GM21786 (cell line): ENCODE measurements at regions not wholly inside any gene's neighbourhood (a gene's known extent, or its start where the extent isn't known, plus 50 kb on each side); places are given as distances from the start of the nearest gene placed in this dataset.

Experiments
- ATAC-seq: cut with Tn5 transposase; IDR thresholded peaks from one replicate; pipeline ENCODE4 v1.9.1; 2021; ENCODE audit not compliant: unreplicated experiment

DNA sequence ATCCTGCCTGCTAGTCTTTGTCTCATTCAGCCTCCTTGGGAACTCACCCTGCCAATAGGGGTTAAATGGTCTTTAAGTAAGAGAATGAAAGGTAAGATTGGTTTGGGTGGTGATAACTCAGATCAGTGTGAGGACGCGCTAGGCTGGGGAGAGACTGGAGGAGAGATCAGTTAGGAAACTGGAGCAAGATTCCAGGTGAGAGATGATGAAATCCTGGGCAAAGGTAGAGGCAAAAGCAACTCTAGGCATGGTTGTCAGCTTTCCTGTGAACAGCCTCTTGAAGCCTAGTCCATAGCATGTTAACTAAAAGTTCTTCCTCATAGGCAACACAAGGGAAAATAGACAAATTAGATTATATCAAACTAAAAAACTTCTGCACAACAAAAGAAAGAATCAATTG, 145.2 kb upstream of the ANKRD28 start:
- ATAC-seq, result no peak

DNA sequence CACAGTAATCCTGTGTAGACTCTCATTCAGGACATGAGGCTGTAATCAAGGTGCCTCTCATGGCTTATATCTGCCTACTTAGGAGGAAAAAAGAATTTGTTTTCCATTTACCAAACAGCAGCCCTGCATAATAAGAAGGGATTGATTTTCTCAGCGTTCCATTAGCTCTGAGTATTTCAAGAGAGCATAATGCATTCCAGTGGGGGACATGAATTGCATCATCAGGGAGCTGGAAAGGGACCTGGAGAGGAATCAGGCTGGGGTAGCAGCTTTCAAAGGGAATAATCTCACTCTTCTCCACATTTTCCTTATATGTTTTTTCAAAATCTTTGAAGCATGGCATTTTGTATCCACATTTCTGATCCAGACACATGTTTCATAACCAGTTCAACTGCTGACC, 150.6 kb upstream of the ANKRD28 start:
- ATAC-seq, result no peak

DNA sequence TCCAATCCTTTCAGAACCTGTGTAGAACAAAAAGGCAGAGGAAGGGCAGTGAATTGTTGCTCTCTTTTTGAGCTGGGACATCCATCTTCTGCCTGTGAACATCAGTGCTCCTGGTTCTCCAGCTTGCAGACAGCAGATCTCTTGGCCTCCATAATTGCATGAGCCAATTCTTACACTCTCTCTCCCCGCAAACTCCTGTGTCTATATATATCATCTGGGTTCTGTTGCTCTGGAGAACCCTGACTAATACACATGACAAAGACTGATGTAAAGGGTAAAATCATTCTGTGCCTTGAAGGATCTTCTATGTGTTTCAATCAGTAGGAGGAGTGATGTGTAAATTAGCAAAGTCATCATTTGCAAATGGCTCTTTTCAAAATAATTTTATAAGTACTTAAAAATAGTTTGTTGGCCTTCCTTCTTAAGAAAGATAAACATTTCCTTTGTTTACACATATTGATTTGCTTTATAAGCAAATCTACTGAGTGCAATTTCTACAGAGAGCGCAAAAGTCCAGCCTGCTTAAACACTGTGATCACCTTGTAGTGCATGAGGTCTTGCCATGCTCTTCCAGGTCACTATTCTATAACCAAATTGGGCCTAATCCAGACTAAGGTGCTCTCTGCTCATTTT, 154.9 kb upstream of the ANKRD28 start:
- ATAC-seq, result no peak

DNA sequence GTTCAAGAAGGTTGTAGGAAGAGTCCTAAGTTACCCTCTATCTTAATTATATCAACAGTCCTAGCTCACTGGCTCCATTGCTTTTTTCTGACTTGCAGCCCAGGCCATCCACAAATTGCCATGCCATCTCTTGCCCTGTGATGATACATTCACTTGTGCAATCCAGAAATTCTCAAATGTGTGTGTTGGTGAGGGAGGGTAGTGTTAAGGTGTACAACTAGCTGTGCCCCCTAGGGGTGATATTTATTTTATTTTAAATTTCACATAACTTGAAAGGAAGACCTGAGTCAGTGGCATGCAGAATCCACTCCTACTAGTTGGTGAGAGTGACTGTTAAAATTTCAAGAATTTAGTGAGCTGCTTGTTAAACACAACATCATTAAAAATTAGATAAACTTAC, 156.1 kb upstream of the ANKRD28 start:
- no peak for ATAC-seq

DNA sequence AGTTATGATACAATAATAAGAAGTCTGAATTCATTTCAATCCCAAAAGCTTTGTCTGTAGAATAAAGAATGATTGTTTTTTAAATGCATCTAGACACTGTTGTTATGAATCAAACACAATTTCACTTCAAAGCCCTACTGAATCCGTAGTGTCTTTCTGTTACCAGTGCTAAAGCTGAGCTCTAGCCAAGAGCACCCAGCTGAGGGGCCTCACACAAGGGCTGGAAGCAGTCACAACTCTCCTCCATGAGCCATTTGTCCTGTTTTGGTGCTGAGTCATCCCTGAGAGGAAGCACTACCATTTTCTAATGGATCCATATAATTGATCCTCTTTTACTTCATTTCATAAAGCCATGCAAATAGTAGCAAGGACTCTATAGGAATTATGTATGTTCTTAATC, 158.2 kb upstream of the ANKRD28 start:
- no peak for ATAC-seq

DNA sequence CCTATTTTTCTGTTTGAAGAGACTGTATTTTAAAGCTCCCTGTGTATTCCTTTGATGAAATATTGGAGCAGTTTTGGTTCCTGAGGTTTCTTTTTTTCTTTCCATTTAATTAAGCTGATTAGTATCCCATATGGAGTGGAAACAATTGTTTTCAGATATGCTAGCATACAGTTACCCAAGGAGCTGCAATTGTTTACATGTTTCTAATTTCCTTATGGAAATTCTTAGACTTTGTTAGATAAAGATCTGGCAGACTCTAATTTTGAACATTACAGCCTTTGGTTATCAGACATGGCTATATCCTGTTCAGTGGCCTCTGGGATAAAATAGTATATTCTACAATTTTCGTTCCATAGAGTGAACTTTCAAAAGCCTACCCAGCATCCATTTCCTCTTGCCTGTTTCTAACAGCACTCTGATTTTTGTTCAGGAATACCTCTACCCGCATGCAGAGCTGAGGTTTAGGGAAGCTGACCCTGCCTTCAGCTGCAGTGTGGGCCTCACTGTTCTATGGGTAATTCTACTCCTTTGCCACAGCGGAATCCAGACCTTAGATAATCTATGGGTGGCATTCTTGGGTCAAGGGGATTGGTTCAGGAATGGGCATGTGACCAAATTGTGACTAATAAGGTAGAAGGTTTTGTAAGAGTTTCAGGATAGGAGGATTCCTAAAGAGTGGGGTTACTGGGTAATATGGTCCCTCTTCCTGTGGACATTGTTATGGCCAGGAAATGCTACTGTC, 161.1 kb upstream of the ANKRD28 start:
- no peak for ATAC-seq

DNA sequence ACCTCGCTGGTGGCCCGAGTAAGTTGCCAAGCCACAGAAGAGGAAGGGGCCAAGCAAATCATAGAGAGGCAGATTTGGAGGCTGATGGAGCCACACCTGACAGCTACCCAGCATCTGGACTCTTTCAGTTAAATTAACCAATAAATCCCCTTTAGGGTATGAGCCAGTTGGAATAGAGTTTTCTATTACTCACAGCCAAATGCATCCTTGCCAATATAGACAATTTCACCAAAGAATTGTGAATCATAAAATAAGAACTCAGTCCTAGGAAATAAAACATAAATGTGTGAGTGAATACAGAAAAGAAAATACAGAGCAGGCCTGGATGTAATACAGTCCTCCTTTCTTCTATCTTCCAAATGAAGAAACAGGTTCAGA, 161.6 kb upstream of the ANKRD28 start:
- ATAC-seq, result no peak

DNA sequence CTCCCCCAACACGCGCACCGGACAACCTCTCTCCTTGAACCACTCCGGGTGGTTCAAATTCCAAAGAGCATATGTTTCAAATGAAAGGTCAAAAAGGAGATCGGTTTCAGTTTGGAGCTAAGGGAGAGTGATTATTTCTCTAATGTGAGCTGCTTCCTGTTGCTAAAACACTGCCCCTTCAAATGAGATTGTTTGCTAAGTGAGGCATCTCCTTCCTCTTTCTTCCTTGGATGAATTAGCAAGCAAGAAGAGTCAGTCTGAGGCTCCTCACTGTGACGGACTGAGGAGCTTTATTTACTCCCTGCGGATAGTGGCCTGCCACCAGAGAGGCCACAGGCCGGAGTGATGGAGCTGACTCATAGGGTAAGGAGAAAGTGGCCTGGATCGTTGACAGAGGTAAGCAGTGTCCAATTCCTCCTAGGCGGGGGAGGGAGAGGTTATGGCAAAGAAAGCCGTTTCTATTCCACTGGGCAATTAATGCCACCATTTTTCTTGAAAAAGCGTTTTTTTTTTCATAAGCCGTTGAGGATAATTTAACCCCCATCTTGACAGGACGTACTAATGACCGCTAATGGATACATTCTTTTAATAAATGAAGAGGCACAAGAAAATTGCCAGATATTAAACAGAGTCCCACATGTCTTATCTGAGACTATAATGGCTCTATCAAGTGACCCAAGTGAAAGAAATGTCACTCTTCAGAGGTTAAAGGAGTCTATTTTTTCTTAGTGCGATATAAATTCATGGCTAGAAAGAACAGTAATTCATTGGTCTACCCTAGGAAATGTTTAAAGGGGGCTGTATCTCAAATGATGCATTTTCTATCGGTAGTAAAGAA, 167.0 kb upstream of the ANKRD28 start:
- no peak for ATAC-seq

DNA sequence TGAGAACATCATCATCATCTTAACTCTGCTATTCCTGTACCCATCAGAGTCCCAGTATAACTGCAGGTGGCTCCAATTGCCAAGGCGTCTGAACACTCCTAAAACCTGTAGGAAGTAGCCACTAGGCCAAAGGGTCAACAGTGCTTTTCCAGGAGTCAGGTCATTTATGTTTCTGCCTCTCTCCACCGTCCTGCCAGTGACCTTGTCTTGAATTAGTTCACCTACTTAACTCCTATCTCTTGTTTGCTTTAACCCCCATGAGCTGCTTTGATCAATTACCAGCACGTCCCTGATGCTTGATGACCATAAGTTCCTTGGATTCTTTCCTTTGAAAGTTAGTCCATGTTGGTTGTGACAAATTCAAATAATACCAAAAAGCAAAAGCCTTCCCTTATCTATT, 169.8 kb upstream of the ANKRD28 start:
- no peak for ATAC-seq

DNA sequence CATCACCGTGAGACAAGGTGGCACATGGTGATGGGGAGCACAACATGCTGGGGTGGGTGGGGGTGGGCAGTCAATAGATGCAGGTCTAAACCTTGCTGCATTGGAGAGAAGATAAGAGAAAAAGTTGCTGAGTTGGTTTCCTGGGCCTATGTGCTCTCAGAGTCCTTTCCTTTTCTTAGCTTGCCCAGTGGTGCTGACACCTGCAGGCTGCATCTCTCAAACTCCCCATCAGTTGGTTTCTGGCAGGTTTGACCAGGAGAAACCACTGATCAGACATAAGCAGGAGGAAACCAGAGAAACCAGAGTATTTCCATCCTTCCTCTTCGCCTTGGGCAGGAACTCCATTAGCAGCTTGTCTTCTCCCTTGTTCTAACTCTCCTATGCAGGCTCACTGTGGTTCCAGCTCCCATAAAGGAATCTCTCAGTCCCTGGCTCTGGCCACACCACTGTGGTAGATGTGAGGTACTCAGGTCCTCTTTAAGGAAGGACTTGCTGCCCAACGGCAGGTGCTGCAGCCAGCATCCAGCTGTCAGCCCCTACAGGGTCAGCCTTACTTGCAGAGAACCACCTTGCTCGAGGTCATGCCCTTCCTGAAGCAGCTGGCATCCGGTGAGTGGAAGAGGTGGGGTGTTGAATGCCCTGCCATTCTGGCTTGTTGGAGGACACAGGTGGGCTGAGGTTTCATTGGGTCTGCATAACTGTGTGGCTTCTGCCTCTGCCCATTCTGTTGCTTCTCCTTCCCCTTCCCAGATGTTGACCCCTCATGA, 172.3 kb upstream of the ANKRD28 start:
- no peak for ATAC-seq

DNA sequence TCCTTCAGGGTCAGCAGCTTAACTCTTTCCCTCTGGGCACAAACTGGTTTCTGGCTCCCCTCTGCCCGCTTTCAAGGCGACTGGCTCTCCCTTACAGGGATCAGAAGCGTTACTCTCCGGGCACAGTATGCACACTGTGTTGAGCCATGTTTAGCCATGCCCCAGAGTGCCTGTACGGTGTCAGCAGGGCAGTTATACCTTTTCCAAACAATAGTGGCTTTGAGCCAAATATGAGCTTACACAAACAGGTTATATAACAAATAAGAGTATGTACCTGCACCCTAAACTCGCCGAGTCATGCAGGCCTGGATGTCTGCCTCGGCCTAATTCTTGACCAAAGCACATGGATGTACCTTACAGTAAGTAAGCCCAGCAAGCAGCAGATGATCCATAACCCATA, 175.6 kb upstream of the ANKRD28 start:
- no peak for ATAC-seq

DNA sequence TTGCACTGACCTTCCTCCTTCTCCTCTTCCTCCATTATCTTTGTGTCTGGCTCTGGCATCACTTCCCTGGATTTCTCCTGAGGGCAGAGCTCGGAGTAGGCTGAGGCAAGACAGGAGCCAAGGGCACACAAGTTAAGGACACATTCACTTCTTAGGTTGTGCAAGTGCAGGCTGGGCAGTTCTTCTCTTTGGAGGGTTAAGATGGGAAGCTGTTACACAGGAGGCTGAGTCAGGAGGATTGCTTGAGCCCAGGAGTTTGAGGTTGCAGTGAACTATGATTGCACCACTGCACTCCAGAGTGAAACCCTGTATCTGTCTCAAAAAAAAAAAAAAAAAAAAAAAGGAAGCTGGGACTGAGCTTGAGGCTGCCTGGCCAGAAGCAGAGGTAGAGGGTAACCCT, 176.2 kb upstream of the ANKRD28 start:
- ATAC-seq, result no peak

DNA sequence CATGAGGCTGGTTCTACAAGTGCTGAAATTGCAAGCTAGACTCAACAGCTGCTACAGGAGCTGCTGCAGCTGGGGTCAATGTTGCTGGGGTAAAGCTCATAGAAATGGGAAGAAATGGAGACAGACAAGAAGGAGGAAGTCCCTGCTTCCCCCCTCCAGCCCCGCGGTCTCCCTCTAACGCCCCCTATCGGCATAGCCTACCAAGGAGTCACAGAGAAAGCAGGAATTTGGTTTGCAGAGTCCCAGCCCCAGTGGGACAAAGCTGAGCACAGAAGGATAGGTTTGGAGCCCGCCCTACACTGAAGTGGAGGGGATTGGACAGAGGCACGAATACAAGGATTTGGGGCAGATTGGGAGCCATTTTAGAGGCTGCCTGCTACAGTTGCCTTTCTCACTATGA, 176.9 kb upstream of the ANKRD28 start:
- no peak for ATAC-seq

DNA sequence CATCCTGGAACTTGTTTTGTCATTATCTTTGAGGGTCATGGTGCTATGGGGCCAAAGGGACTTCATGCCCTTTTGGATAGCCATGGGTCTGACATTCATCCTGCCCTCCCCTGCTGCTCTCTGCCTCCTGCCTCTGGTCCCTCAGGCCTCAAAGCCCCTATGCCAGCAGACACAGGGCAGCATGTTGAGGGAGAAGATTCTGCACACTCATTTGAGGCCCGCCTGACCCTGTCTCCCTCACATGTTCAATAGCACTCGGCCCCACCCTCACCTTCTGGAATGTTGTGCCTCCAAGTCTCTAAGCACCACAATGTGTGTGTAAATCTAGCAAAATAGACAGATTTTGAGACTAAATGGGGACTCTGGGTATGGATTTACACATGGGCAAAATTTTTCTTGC, 178.7 kb upstream of the ANKRD28 start:
- ATAC-seq, result no peak

DNA sequence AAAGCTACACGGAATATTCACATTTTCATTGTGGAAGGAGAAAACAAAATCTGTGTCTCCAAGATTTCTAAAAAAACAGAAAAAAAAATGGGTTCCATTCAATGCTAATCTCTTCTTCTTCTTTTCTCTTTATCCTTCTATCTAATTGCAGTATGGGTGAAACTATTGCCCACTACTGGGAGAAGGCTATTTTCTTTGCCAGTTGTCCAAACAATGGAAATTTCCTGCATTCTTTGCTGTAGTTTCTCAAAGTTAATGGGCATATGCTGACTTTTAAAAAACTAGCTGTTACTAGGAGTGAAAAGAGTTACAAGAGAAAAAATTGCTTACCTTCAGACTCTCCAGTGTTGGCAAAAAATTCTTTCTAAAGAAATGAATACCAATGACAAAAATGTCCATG, 179.3 kb upstream of the ANKRD28 start:
- no peak for ATAC-seq

DNA sequence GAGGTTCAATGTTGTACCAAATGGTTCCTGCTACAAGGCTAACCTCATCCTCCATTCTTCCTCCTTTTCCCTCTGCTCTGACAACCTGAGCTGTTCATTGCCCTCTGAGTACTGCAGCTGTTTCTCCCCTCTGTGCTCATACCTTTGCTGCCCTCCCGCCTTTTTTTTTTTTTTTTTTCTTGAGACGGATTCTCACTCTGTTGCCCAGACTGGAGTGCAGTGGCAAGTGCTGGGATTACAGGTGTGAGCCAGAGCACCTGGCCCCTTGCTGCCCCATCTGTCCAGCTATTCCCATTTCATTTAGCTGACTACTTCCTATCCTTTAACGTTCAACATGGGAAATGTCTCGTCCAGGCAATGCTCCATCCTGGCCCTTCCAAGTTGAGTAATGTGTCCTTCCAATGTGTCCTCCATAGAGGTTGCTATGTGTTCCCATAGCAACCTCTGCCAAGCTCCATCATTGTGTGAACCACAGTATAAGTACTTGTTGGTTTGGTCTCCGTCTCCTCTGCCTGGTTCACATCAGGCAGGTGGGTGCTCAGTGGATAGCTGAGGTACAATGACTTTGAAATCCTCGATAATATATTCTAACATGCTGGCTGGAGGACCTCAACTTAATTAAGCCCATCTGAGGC, 179.9 kb upstream of the ANKRD28 start:
- no peak for ATAC-seq

DNA sequence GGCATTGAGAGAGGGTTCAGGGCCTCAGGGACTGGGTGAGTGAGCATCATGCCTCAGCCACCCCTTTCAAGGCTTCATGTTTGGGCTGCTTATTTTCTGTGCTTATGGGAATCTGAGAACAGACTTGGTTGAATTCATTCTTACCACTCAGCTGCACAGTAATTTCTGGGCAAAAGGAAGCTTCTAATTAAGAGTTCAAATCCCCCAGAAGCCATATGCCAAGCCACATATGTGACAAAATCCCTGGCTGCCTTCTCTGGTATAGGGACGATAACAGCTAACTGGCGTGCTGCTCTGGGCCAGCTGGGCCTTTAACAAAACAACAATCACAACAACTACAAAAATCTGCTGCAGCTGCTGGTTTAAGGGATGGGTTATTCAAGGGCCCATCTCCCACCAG, 181.0 kb upstream of the ANKRD28 start:
- ATAC-seq, result no peak

DNA sequence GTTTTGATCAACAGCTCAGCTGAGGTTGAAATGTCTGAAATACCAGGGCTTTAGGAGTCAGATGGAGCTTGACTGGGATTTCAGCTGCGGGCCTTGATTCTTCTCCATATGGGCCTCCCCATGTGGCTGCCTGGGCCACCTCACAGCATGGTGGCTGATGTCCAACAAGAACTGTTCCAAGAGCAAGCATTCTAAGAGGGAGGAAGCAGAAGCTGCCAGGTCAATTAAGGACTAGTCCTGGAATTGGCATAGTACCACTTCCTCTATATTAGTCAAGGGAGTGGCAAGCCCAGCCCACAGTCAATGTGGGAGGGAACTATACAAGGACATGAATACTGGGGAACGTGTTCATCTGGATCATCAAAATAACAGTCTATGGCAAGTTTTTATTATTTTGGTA, 181.7 kb upstream of the ANKRD28 start:
- no peak for ATAC-seq

DNA sequence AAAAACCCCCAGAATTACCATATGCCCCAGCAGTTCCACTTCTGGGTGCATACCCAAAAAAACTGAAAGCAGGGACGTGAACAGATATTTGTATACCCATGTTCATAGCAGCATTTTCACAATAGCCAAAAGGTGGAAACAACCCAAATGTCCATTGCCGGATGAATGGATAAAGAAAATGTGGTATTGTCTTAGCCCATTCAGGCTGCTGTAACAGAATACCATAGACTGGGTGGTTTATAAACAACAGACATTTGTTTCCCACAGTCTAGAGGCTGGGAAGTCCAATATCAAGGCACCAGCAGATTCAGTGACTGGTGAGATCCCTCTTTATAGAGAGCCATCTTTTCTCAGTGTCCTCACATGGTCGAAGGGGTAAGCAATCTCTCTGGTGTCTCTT, 182.1 kb upstream of the ANKRD28 start:
- ATAC-seq, result no peak

DNA sequence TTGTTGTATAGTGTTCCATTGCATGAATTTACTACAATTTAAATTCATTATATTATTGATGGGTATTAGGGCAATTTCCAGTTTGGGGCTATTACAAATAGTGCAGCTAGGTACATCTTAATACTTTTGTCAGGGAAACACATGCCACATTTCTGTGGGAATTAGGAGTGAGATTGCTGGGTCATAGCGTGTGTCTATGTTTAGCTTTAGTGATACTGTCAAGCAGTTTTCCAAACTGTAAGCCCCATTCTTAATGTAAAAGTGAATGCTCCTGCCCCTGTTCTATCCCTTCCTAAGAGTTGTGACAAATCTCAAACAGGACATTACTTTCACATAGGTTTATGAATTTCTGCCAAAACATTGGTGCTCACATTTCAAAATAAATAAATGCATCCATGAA, 184.5 kb upstream of the ANKRD28 start:
- no peak for ATAC-seq

DNA sequence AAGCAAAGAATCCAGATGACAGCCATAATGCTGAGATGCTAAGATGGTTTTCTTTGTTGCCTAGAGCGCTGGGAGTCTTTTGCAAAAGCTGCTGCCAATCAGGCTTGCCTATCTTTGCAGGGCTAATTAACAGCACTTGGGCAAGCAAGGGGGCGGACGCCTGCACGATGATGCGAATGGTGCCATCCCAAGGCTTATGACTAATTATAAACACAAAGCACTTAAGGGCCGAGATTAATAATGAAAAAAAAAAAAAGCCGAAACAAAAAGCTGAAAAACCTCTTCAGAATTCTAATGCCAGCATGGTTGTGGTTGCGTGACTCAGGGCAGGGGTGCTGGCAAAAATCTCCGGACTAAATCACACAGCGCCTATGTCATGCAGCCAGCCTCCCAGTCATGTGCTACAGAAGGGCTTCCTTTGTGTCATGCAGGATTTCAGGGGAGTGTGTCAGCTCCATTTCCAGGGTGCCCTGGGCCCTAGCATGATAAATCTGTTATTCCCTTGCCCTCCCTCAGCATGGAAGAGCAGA, 185.0 kb upstream of the ANKRD28 start:
- ATAC-seq, result no peak
